ENCODE measurements at regions not wholly inside any gene's neighbourhood (a gene's known extent, or its start where the extent isn't known, plus 50 kb on each side); places are given as distances from the start of the nearest gene placed in this dataset.

- TF ChIP-seq CTCF (conservative IDR thresholded peaks at IDR 0.05; ENCODE audit: low read depth, low read length) (no peak), MAFK (IDR thresholded peaks at IDR 0.05; ENCODE audit: low read depth, low read length) (no peak), CHD1 (IDR thresholded peaks at IDR 0.05; ENCODE audit: low read depth, low read length) (no peak), RFX5 (IDR thresholded peaks at IDR 0.05; ENCODE audit: low read depth, low read length) (no peak)
Measured at GRCh38 chr4:38324861-38325628, 339.0 kb upstream of the KLF3 start (continued).

- no peak overlapping the region for H2BK120ac ChIP-seq (ENCODE audit: low read depth, low read length)
- in situ Hi-C loops (cut with MboI; ENCODE audit: low sequenced_read_pairs) = no loop called here
- no peak overlapping the region for H3K4me3 ChIP-seq (ENCODE audit: insufficient read depth, low read depth, low read length)
- no peaks in the 10 kb centered on the region; the same call in 1 of the 2 replicates for H3K9me3 ChIP-seq (ENCODE audit: control insufficient read depth, insufficient read depth, low read length)
- WGBS, 2 experiments (ENCODE audit: extremely low coverage in 2 of 2, insufficient read length in 1 of 2) = no CpG with 5 or more reads among the region's 2 CpGs
- H3K4me1 ChIP-seq (ENCODE audit: control insufficient read depth, insufficient read depth, low read length) = peaks cover 8% of the 10 kb centered on the region
- H2BK5ac ChIP-seq (ENCODE audit: low read depth, low read length, poor library complexity, severe bottlenecking) = no peak overlapping the region
- H2AFZ ChIP-seq (replicated peaks; ENCODE audit: low read length, poor library complexity) = no peak overlapping the region
- no peaks in the 10 kb centered on the region for H3K36me3 ChIP-seq (ENCODE audit: control insufficient read depth, insufficient read depth, low read length)
- no peak overlapping the region for H3K4me2 ChIP-seq (ENCODE audit: low read depth, low read length)
- dilution Hi-C loops (cut with HindIII; ENCODE audit: low sequenced_read_pairs, unreplicated experiment) = no loop called here
- no peaks in the 10 kb centered on the region for H4K20me1 ChIP-seq (ENCODE audit: insufficient read depth, low read length)
- no peak overlapping the region for H3K9ac ChIP-seq (ENCODE audit: low read depth, low read length)
- no peak overlapping the region for H3K56ac ChIP-seq (ENCODE audit: extremely low read depth, insufficient read depth, low read length)
- H3K27me3 ChIP-seq (ENCODE audit: control insufficient read depth, insufficient read depth, low read length) = peaks cover 2% of the 10 kb centered on the region; the same call in 1 of the 2 replicates
- H4K5ac ChIP-seq (ENCODE audit: low read depth, low read length) = no peak overlapping the region
- H4K8ac ChIP-seq (ENCODE audit: low read depth in 2 of 2, low read length in 2 of 2) = no peak overlapping the region
- no peak overlapping the region for H2BK15ac ChIP-seq (ENCODE audit: low read depth, low read length)
- H2AK9ac ChIP-seq (replicated peaks; ENCODE audit: low read depth, low read length, poor library complexity) = no peak overlapping the region
- no peaks in the 10 kb centered on the region for H3K79me1 ChIP-seq (ENCODE audit: low read depth in 1 of 2, low read length in 2 of 2)
- no peak overlapping the region for H3K18ac ChIP-seq (ENCODE audit: low read depth, low read length)
- H4K91ac ChIP-seq (ENCODE audit: insufficient read depth, low read depth, low read length) = no peak overlapping the region
- CTCF ChIA-PET = no interaction called here
- no TSS peak for BruUV-seq (replicated peaks)
- POLR2A ChIA-PET (ENCODE audit: unreplicated experiment) = no interaction called here
- no peaks in the 10 kb centered on the region for H3K9me1 ChIP-seq (ENCODE audit: insufficient read depth, low read length)
- H2AK5ac ChIP-seq (ENCODE audit: low read depth, low read length) = no peak overlapping the region
- intact Hi-C loops (cut with micrococcal nuclease) = no loop called here
- no peak overlapping the region for H3K27ac ChIP-seq (ENCODE audit: insufficient read depth, low read length)
- ATAC-seq (ENCODE audit: low read depth) = no peak
- no peak overlapping the region for H3K4ac ChIP-seq (ENCODE audit: low read depth, low read length)
- DNase-seq = no peak
- H2BK20ac ChIP-seq (ENCODE audit: low read depth, low read length) = no peak overlapping the region
- H3K14ac ChIP-seq (replicated peaks; ENCODE audit: low read depth, low read length) = no peak overlapping the region
- no peak overlapping the region for H3K23ac ChIP-seq (ENCODE audit: low read depth, low read length)
- no peak for TF ChIP-seq RAD21 (IDR thresholded peaks at IDR 0.05; ENCODE audit: low read length)
- no peak for TF ChIP-seq USF2 (IDR thresholded peaks at IDR 0.05; ENCODE audit: low read depth, low read length)
- TF ChIP-seq ELK1 (IDR thresholded peaks at IDR 0.05; ENCODE audit: borderline replicate concordance, low read depth, low read length) = no peak
- TF ChIP-seq MXI1 (IDR thresholded peaks at IDR 0.05; ENCODE audit: borderline replicate concordance, low read depth, low read length) = no peak
- TF ChIP-seq CHD1 (IDR thresholded peaks at IDR 0.05; ENCODE audit: low read depth, low read length) = no peak
- no peak for TF ChIP-seq CEBPB (IDR thresholded peaks at IDR 0.05; ENCODE audit: low read depth, low read length)
- TF ChIP-seq RFX5 (IDR thresholded peaks at IDR 0.05; ENCODE audit: low read depth, low read length) = no peak
- no peak for TF ChIP-seq MAFK (IDR thresholded peaks at IDR 0.05; ENCODE audit: low read depth, low read length)
- no peak for TF ChIP-seq CTCF (conservative IDR thresholded peaks at IDR 0.05; ENCODE audit: low read depth, low read length)
Measured at GRCh38 chr4:38325629-38325913, 338.4 kb upstream of the KLF3 start.

Measured in IMR-90 (cell line).